ENCODE measurements at regions not wholly inside any gene's neighbourhood (a gene's known extent, or its start where the extent isn't known, plus 50 kb on each side); places are given as distances from the start of the nearest gene placed in this dataset.

DNA sequence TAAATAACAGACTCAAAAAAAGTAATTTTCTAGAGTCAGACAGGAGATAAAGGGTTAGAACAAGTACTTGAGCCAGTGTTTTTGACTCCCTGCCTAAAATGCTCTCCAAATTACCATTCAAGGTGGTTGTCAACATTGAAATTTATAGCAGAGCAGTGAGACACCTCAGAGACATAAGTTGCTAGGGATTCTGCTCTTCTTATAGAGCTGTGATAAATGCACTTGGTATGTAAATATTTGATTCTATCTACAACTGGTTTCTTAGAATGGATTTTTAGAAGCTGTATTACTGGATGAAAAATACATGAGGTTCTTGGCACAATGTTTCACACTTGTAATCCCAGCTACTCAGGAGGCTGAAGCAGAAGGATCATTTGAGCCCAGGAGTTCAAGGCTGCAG is 83.9 kb upstream of the OSBPL8 start:
- TF ChIP-seq, protein P1, sequence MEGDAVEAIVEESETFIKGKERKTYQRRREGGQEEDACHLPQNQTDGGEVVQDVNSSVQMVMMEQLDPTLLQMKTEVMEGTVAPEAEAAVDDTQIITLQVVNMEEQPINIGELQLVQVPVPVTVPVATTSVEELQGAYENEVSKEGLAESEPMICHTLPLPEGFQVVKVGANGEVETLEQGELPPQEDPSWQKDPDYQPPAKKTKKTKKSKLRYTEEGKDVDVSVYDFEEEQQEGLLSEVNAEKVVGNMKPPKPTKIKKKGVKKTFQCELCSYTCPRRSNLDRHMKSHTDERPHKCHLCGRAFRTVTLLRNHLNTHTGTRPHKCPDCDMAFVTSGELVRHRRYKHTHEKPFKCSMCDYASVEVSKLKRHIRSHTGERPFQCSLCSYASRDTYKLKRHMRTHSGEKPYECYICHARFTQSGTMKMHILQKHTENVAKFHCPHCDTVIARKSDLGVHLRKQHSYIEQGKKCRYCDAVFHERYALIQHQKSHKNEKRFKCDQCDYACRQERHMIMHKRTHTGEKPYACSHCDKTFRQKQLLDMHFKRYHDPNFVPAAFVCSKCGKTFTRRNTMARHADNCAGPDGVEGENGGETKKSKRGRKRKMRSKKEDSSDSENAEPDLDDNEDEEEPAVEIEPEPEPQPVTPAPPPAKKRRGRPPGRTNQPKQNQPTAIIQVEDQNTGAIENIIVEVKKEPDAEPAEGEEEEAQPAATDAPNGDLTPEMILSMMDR (IDR thresholded peaks at IDR 0.05; ENCODE audit: unreplicated experiment in 3 of 3) = no peak
- Mint-ChIP-seq H3K27me3 (ENCODE audit: low read depth) (no peaks in the 10 kb centered on the region), H3K27ac (no peak overlapping the region), H3K4me1 (no peaks in the 10 kb centered on the region), H3K4me3 (no peak overlapping the region), H3K36me3 (ENCODE audit: low read depth) (no peaks in the 10 kb centered on the region), H3K9me3 (no peaks in the 10 kb centered on the region)

DNA sequence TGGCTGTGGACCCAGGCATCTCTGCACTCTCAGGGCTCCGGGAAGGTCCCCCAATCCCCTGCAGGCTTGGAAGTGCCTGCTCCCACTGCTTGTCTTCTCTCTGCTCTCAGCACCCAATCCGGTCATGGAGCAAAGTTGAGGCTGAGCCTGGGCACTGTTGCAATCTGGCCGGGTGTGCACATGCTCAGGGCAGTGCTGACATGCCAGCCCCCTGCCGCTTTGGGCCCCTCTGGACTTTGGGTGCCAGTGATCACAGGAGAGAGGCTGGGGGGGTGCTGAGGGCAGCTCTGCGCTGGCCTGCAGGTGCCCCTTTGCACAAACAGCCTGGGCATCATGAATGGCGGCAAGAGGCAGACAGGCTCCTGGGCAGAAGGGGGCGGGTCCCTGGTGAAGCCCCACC is 85.4 kb upstream of the OSBPL8 start:
- Mint-ChIP-seq H3K4me3 (no peak overlapping the region), H3K36me3 (ENCODE audit: low read depth) (no peaks in the 10 kb centered on the region), H3K9me3 (no peaks in the 10 kb centered on the region), H3K4me1 (no peaks in the 10 kb centered on the region), H3K27ac (no peak overlapping the region), H3K27me3 (ENCODE audit: low read depth) (no peaks in the 10 kb centered on the region)
- TF ChIP-seq, protein P1 (IDR thresholded peaks at IDR 0.05; ENCODE audit: unreplicated experiment in 3 of 3) = no peak

DNA sequence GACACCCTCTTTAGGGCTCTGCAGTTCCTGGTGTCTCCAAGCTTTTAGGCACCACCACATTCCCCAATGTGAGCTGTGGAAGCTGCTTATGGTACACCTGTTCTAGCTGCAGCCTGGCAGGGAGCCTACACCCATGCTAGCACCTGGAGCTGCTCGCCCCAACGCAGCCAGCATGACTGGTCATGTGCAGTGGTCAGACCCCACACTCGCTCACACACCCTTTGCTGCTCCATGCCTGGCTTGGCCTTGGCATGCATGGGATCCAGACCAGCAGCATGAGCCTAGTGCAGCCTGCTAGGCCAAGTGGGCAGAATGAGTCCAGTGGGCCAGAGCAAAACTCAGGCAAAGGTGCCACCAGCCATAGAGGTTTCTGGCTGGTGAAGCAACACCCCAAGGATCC is 86.4 kb upstream of the OSBPL8 start:
- Mint-ChIP-seq H3K4me1 (no peaks in the 10 kb centered on the region), H3K4me3 (no peak overlapping the region), H3K27ac (no peak overlapping the region), H3K9me3 (no peaks in the 10 kb centered on the region), H3K36me3 (ENCODE audit: low read depth) (no peaks in the 10 kb centered on the region), H3K27me3 (ENCODE audit: low read depth) (no peaks in the 10 kb centered on the region)
- TF ChIP-seq, protein P1 (IDR thresholded peaks at IDR 0.05; ENCODE audit: unreplicated experiment in 3 of 3) = no peak

DNA sequence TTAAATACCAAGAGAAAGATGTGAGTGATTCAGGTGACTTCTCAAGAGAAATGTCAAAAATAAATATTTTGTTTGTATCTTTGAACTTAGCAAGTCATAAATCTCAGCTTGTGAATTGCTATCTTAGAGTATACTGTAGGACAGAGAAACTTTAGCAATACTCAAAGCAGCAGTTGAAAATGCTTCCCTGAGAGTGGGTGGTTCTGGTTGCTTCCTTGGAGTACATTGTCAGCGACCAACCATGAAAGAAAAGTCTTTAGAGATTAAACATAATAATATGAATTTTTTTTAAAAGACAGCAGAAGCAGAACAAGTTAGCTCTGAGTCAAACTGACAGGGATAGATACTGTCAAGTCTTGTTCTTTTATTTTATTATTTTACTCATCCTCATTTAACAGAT is 86.8 kb upstream of the OSBPL8 start:
- Mint-ChIP-seq H3K27me3 (ENCODE audit: low read depth) (no peaks in the 10 kb centered on the region), H3K36me3 (ENCODE audit: low read depth) (no peaks in the 10 kb centered on the region), H3K9me3 (no peaks in the 10 kb centered on the region), H3K27ac (no peak overlapping the region), H3K4me3 (no peak overlapping the region), H3K4me1 (no peaks in the 10 kb centered on the region)
- TF ChIP-seq, protein P1 (IDR thresholded peaks at IDR 0.05; ENCODE audit: unreplicated experiment in 3 of 3) = no peak

DNA sequence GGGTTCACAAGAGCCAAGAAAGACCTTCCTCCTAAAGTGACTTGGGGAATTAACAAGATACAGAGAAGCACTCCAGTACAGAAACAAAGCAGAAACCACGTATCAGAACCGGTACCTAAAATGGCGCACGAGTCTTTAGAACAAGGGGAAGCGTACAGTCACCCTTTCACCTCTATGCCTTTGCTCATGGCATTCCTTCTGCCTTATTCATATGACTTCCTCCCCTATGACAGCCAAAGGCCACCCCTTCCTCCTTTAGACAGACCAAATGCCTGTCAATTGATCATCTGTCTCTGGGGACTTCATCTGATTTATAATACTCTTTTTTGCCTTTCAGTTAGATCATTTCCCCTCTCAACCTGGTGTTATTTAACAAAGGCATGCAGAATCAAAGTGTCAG is 89.5 kb upstream of the OSBPL8 start:
- Mint-ChIP-seq H3K27ac (no peak overlapping the region), H3K9me3 (no peaks in the 10 kb centered on the region), H3K27me3 (ENCODE audit: low read depth) (no peaks in the 10 kb centered on the region), H3K36me3 (ENCODE audit: low read depth) (no peaks in the 10 kb centered on the region), H3K4me3 (no peak overlapping the region), H3K4me1 (no peaks in the 10 kb centered on the region)
- TF ChIP-seq, protein P1 (IDR thresholded peaks at IDR 0.05; ENCODE audit: unreplicated experiment in 3 of 3) = no peak

DNA sequence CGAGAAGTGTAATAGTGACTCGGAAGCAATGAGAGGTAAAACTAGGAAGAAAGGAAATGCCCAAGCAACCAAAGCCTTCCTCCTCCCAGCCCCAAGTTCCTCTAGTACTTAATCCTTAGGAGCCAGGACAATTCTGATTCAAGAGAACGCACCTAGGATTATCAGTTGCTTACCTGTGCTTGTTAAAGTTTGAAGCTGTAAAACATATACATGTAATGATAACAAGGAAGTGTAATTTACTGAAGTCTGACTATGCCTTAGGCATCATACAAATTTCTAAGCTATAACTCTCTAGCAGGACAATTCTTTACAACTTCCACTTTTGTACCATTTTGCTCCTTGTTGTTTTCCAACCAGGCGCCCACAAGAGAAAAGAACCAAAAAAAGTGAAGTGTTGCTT is 92.8 kb upstream of the OSBPL8 start:
- H3K36me3 Mint-ChIP-seq (ENCODE audit: low read depth) = no peaks in the 10 kb centered on the region
- H3K4me3 Mint-ChIP-seq = no peak overlapping the region
- no peaks in the 10 kb centered on the region for H3K27me3 Mint-ChIP-seq (ENCODE audit: low read depth)
- H3K27ac Mint-ChIP-seq = no peak overlapping the region
- no peaks in the 10 kb centered on the region for H3K4me1 Mint-ChIP-seq
- H3K9me3 Mint-ChIP-seq = peaks cover 5% of the 10 kb centered on the region
- TF ChIP-seq, protein P1 (IDR thresholded peaks at IDR 0.05; ENCODE audit: unreplicated experiment in 3 of 3) = no peak
